Panc1 (cell line): ENCODE measurements at regions not wholly inside any gene's neighbourhood (a gene's known extent, or its start where the extent isn't known, plus 50 kb on each side); places are given as distances from the start of the nearest gene placed in this dataset.

Experiments used
- ATAC-seq: fragments of 200-7000 bp; cut with Tn5 transposase; 2 replicates; pipeline ENCODE4 v1.9.1; 2020; ENCODE audit warnings: mild to moderate bottlenecking, moderate library complexity
- BruUV-seq: library from RNA; stranded (reverse); fragments of 400-500 nt; replicated peaks from 2 replicates; lab custom pipeline; 2021; lab: Mats Ljungman, UMichigan
- CTCF ChIA-PET: fragments of 300-600 bp; sonication (Branson Sonifier 250); formaldehyde crosslinking; loops from one replicate; lab custom pipeline; 2022; ENCODE audit warnings: antibody characterized with exemption; lab: Charles Lee
- POLR2A ChIA-PET: fragments of 300-600 bp; sonication (Branson Sonifier 250); formaldehyde crosslinking; loops from one replicate; lab custom pipeline; 2022; ENCODE audit warnings: antibody characterized with exemption; lab: Charles Lee
- DNase-seq: peaks from one replicate; pipeline ENCODE4 v3.0.0-alpha.2; 2010; ENCODE audit warnings: low read depth, low spot score
- H3K27ac ChIP-seq: 2 replicates; pipeline ENCODE4 v1.5.1; 2011; ENCODE audit warnings: mild to moderate bottlenecking, low read length, inconsistent platforms
- H3K27me3 ChIP-seq: fragments of 200-500 bp; sonication (Bioruptor generic); 2 replicates; pipeline ENCODE4 v1.6.0; 2014; ENCODE audit warnings: low read length, inconsistent platforms; ENCODE audit not compliant: control insufficient read depth, insufficient read depth
- H3K36me3 ChIP-seq: fragments of 200-500 bp; sonication (Bioruptor generic); 2 replicates; pipeline ENCODE4 v1.5.1; 2014; ENCODE audit warnings: inconsistent platforms, mild to moderate bottlenecking, low read length, moderate library complexity; ENCODE audit not compliant: control insufficient read depth, insufficient read depth
- H3K4me1 ChIP-seq: 2 replicates; pipeline ENCODE4 v1.5.1; 2011; ENCODE audit warnings: inconsistent platforms, mild to moderate bottlenecking, low read length, moderate library complexity; ENCODE audit not compliant: control insufficient read depth, insufficient read depth
- H3K4me3 ChIP-seq, 2 experiments: 2 replicates each; pipeline ENCODE4 v1.5.1; 2011 to 2012; ENCODE audit warnings: low read depth in 2 of 2, low read length in 2 of 2, mild to moderate bottlenecking in 2 of 2, inconsistent platforms in 1 of 2, moderate library complexity in 1 of 2
- H3K9me3 ChIP-seq: fragments of 200-500 bp; sonication (Bioruptor generic); 2 replicates; pipeline ENCODE4 v1.5.1; 2014; ENCODE audit warnings: low read depth, mild to moderate bottlenecking, inconsistent platforms, low read length, moderate library complexity; ENCODE audit not compliant: control insufficient read depth, insufficient read depth
- POLR2AphosphoS5 ChIP-seq: IDR thresholded peaks from 2 replicates; pipeline ENCODE4 v1.6.1; 2012; ENCODE audit warnings: mild to moderate bottlenecking, low read depth, low read length, moderate library complexity
- SIN3A ChIP-seq: IDR thresholded peaks from 2 replicates; pipeline ENCODE4 v1.6.1; 2012; ENCODE audit warnings: low read depth, mild to moderate bottlenecking, low read length, moderate library complexity, borderline replicate concordance; ENCODE audit not compliant: insufficient read depth
- TCF7L2 ChIP-seq: IDR thresholded peaks from 2 replicates; pipeline ENCODE4 v1.6.1; 2011; ENCODE audit warnings: mild to moderate bottlenecking, low read depth, low read length, inconsistent platforms
- in situ Hi-C: cut with HindIII; loops from 2 replicates; pipeline ENCODE4 v1.10.0; 2016; ENCODE audit warnings: low sequenced_read_pairs, low pct_unique_long_range_greater_than_20kb
- intact Hi-C: fragments of 100-400 bp; cut with micrococcal nuclease; formaldehyde crosslinking; loops from one replicate; pipeline ENCODE4 v1.10.0; 2022; ENCODE audit not compliant: unreplicated experiment
- TF ChIP-seq, protein P1 (sequence below): fragments of 450-650 bp; IDR thresholded peaks from 2 replicates; pipeline ENCODE4 v1.5.1; 2017; ENCODE audit warnings: mild to moderate bottlenecking
- TF ChIP-seq, protein P2 (sequence below), 2 experiments: IDR thresholded peaks; 2 replicates each; pipeline ENCODE4 v1.6.1; 2011 to 2012; ENCODE audit warnings: low read depth in 2 of 2, control low read depth in 1 of 2, low read length in 1 of 2, mild to moderate bottlenecking in 1 of 2, moderate library complexity in 1 of 2; ENCODE audit not compliant: insufficient read depth in 1 of 2

GRCh38 chr2:56086336-56086735 is 97.5 kb upstream of the CCDC85A start:
- H3K36me3 ChIP-seq: no peaks in the 10 kb centered on the region
- no peaks in the 10 kb centered on the region for H3K27me3 ChIP-seq
- TF ChIP-seq TCF7L2 (no peak), POLR2AphosphoS5 (no peak), SIN3A (no peak)
- TF ChIP-seq, protein P1, sequence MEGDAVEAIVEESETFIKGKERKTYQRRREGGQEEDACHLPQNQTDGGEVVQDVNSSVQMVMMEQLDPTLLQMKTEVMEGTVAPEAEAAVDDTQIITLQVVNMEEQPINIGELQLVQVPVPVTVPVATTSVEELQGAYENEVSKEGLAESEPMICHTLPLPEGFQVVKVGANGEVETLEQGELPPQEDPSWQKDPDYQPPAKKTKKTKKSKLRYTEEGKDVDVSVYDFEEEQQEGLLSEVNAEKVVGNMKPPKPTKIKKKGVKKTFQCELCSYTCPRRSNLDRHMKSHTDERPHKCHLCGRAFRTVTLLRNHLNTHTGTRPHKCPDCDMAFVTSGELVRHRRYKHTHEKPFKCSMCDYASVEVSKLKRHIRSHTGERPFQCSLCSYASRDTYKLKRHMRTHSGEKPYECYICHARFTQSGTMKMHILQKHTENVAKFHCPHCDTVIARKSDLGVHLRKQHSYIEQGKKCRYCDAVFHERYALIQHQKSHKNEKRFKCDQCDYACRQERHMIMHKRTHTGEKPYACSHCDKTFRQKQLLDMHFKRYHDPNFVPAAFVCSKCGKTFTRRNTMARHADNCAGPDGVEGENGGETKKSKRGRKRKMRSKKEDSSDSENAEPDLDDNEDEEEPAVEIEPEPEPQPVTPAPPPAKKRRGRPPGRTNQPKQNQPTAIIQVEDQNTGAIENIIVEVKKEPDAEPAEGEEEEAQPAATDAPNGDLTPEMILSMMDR: no peak
- TF ChIP-seq, protein P2, sequence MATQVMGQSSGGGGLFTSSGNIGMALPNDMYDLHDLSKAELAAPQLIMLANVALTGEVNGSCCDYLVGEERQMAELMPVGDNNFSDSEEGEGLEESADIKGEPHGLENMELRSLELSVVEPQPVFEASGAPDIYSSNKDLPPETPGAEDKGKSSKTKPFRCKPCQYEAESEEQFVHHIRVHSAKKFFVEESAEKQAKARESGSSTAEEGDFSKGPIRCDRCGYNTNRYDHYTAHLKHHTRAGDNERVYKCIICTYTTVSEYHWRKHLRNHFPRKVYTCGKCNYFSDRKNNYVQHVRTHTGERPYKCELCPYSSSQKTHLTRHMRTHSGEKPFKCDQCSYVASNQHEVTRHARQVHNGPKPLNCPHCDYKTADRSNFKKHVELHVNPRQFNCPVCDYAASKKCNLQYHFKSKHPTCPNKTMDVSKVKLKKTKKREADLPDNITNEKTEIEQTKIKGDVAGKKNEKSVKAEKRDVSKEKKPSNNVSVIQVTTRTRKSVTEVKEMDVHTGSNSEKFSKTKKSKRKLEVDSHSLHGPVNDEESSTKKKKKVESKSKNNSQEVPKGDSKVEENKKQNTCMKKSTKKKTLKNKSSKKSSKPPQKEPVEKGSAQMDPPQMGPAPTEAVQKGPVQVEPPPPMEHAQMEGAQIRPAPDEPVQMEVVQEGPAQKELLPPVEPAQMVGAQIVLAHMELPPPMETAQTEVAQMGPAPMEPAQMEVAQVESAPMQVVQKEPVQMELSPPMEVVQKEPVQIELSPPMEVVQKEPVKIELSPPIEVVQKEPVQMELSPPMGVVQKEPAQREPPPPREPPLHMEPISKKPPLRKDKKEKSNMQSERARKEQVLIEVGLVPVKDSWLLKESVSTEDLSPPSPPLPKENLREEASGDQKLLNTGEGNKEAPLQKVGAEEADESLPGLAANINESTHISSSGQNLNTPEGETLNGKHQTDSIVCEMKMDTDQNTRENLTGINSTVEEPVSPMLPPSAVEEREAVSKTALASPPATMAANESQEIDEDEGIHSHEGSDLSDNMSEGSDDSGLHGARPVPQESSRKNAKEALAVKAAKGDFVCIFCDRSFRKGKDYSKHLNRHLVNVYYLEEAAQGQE (IDR thresholded peaks at IDR 0.05; ENCODE audit: insufficient read depth in 1 of 2, low read depth in 2 of 2, low read length in 1 of 2): no peak
- intact Hi-C loops: no loop called here
- ChIA-PET CTCF (no interaction called here), POLR2A (no interaction called here)
- H3K9me3 ChIP-seq: no peaks in the 10 kb centered on the region
- H3K4me1 ChIP-seq: no peaks in the 10 kb centered on the region
- no TSS peak for BruUV-seq
- H3K4me3 ChIP-seq: no peak overlapping the region
- ATAC-seq (no peak), DNase-seq (no peak)
- no peak overlapping the region for H3K27ac ChIP-seq
- in situ Hi-C loops: no loop called here

GRCh38 chr2:56088411-56088810 is 95.4 kb upstream of the CCDC85A start:
- BruUV-seq: no TSS peak
- CTCF ChIA-PET: no interaction called here

More at GRCh38 chr2:56088411-56088810, 95.4 kb upstream of the CCDC85A start:
- Histone ChIP-seq H3K27me3 (no peaks in the 10 kb centered on the region), H3K27ac (no peak overlapping the region), H3K4me1 (no peaks in the 10 kb centered on the region), H3K4me3 (no peak overlapping the region), H3K36me3 (no peaks in the 10 kb centered on the region), H3K9me3 (no peaks in the 10 kb centered on the region)
- intact Hi-C loops (no loop called here), in situ Hi-C loops (no loop called here)
- DNase-seq: no peak
- no peak for ATAC-seq
- TF ChIP-seq, protein P2 (IDR thresholded peaks at IDR 0.05; ENCODE audit: insufficient read depth in 1 of 2, low read depth in 2 of 2, low read length in 1 of 2): no peak
- no peak for TF ChIP-seq SIN3A
- no peak for TF ChIP-seq TCF7L2
- no peak for TF ChIP-seq POLR2AphosphoS5
- TF ChIP-seq, protein P1: no peak
- POLR2A ChIA-PET: no interaction called here
